Endodermal cell (in vitro differentiated cells): ENCODE measurements at regions not wholly inside any gene's neighbourhood (a gene's known extent, or its start where the extent isn't known, plus 50 kb on each side); places are given as distances from the start of the nearest gene placed in this dataset.

Source experiments
- DNase-seq: peaks from one replicate; pipeline ENCODE4 v3.0.0-alpha.2; 2017
- H3K27ac ChIP-seq: 2 replicates; pipeline ENCODE4 v1.5.1; 2013; ENCODE audit warnings: mild to moderate bottlenecking, low read depth, low read length, moderate library complexity
- H3K27me3 ChIP-seq: 2 replicates; pipeline ENCODE4 v1.6.1; 2013; ENCODE audit warnings: mild to moderate bottlenecking, low read length, moderate library complexity; ENCODE audit not compliant: insufficient read depth, control insufficient read depth, poor library complexity, severe bottlenecking
- H3K36me3 ChIP-seq: 2 replicates; pipeline ENCODE4 v1.7.0; 2013; ENCODE audit warnings: mild to moderate bottlenecking, low read length, moderate library complexity; ENCODE audit not compliant: control insufficient read depth, insufficient read depth
- H3K4me1 ChIP-seq: one replicate; pipeline ENCODE4 v1.7.0; 2013; ENCODE audit warnings: low read length; ENCODE audit not compliant: control insufficient read depth, insufficient read depth
- H3K4me3 ChIP-seq: 2 replicates; pipeline ENCODE4 v1.5.1; 2013; ENCODE audit warnings: mild to moderate bottlenecking, low read length, moderate library complexity
- H3K9ac ChIP-seq: 2 replicates; pipeline ENCODE4 v1.6.1; 2013; ENCODE audit warnings: mild to moderate bottlenecking, low read length, moderate library complexity; ENCODE audit not compliant: poor library complexity, severe bottlenecking; ENCODE audit errors: extremely low read depth
- H3K9me3 ChIP-seq: 2 replicates; pipeline ENCODE4 v1.6.1; 2013; ENCODE audit warnings: mild to moderate bottlenecking, low read length, moderate library complexity; ENCODE audit not compliant: control insufficient read depth
- H3K27ac Mint-ChIP-seq: 2 replicates; pipeline ENCODE4 v1.8.0; 2020; ENCODE audit warnings: mixed read lengths
- H3K27me3 Mint-ChIP-seq: 2 replicates; pipeline ENCODE4 v1.8.0; 2021; ENCODE audit warnings: mild to moderate bottlenecking, mixed read lengths; ENCODE audit not compliant: insufficient read depth
- H3K36me3 Mint-ChIP-seq: 2 replicates; pipeline ENCODE4 v1.8.0; 2020; ENCODE audit warnings: low read depth, mixed read lengths
- H3K4me1 Mint-ChIP-seq: 2 replicates; pipeline ENCODE4 v1.8.0; 2020; ENCODE audit warnings: mixed read lengths
- H3K4me3 Mint-ChIP-seq: 2 replicates; pipeline ENCODE4 v1.8.0; 2020; ENCODE audit warnings: mild to moderate bottlenecking, moderate library complexity, mixed read lengths
- H3K9me3 Mint-ChIP-seq: 2 replicates; pipeline ENCODE4 v1.8.0; 2020; ENCODE audit warnings: mild to moderate bottlenecking, mixed read lengths
- CTCF ChIP-seq: fragments of 200-600 bp; sonication (generic); conservative IDR thresholded peaks from 2 replicates; pipeline ENCODE4 v1.5.0; 2021; ENCODE audit warnings: antibody characterized with exemption, mild to moderate bottlenecking
- whole genome bisulfite sequencing, 2 experiments: methylation state at CpG; one replicate each; pipeline versions ENCODE4 v1.1.5 to v1.1.7; 2013; ENCODE audit warnings: missing lambda C conversion rate in 2 of 2, mixed read lengths in 1 of 2; ENCODE audit not compliant: insufficient coverage in 1 of 2, insufficient read length in 1 of 2; 5-methylcytosine and 5-hydroxymethylcytosine counted together

- H3K9me3 Mint-ChIP-seq: no peaks in the 10 kb centered on the region
- Histone ChIP-seq H3K4me1 (peaks cover 3% of the 10 kb centered on the region), H3K4me3 (no peak overlapping the region), H3K9ac (no peak overlapping the region), H3K9me3 (no peaks in the 10 kb centered on the region), H3K27me3 (no peaks in the 10 kb centered on the region), H3K27ac (no peak overlapping the region), H3K36me3 (no peaks in the 10 kb centered on the region)
- H3K4me1 Mint-ChIP-seq: peaks cover 10% of the 10 kb centered on the region
- H3K27me3 Mint-ChIP-seq: peaks cover 2% of the 10 kb centered on the region
- H3K36me3 Mint-ChIP-seq: no peaks in the 10 kb centered on the region
- H3K27ac Mint-ChIP-seq: no peak overlapping the region
- no peak for TF ChIP-seq CTCF
- no peak for DNase-seq
- 93% methylated on average over 1 of the region's 2 CpGs; no CpG with 5 or more reads in 1 of the 2 experiments for WGBS, 2 experiments
- no peak overlapping the region for H3K4me3 Mint-ChIP-seq
Measured at GRCh38 chr18:55879331-55879730, 291.3 kb upstream of the TCF4 start.

GRCh38 chr18:55878224-55878623, 290.2 kb upstream of the TCF4 start:
- H3K4me1 ChIP-seq: peaks cover 3% of the 10 kb centered on the region
- Mint-ChIP-seq H3K9me3 (no peaks in the 10 kb centered on the region), H3K36me3 (no peaks in the 10 kb centered on the region), H3K4me1 (peaks cover 10% of the 10 kb centered on the region), H3K4me3 (no peak overlapping the region), H3K27me3 (peaks cover 2% of the 10 kb centered on the region), H3K27ac (no peak overlapping the region)
- DNase-seq: no peak
- WGBS, 2 experiments: 100% methylated on average over 1 of the region's 1 CpG; no CpG with 5 or more reads in 1 of the 2 experiments
- H3K36me3 ChIP-seq: no peaks in the 10 kb centered on the region
- no peak overlapping the region for H3K9ac ChIP-seq
- no peak for TF ChIP-seq CTCF
- H3K27me3 ChIP-seq: no peaks in the 10 kb centered on the region
- H3K9me3 ChIP-seq: no peaks in the 10 kb centered on the region
- no peak overlapping the region for H3K4me3 ChIP-seq
- no peak overlapping the region for H3K27ac ChIP-seq

- H3K36me3 Mint-ChIP-seq: no peaks in the 10 kb centered on the region
- H3K9ac ChIP-seq: no peak overlapping the region
Measured at GRCh38 chr18:55877321-55877720, 289.3 kb upstream of the TCF4 start.

More at GRCh38 chr18:55877321-55877720, 289.3 kb upstream of the TCF4 start:
- peaks cover 10% of the 10 kb centered on the region for H3K4me1 Mint-ChIP-seq
- H3K4me1 ChIP-seq: peaks cover 3% of the 10 kb centered on the region
- H3K36me3 ChIP-seq: no peaks in the 10 kb centered on the region
- no peak overlapping the region for H3K4me3 Mint-ChIP-seq
- no peak overlapping the region for H3K27ac Mint-ChIP-seq
- H3K27me3 Mint-ChIP-seq: peaks cover 2% of the 10 kb centered on the region
- 60% methylated on average over 1 of the region's 1 CpG; no CpG with 5 or more reads in 1 of the 2 experiments for WGBS, 2 experiments
- no peaks in the 10 kb centered on the region for H3K27me3 ChIP-seq
- TF ChIP-seq CTCF: no peak
- H3K27ac ChIP-seq: no peak overlapping the region
- H3K9me3 ChIP-seq: no peaks in the 10 kb centered on the region
- no peak overlapping the region for H3K4me3 ChIP-seq
- DNase-seq: no peak
- no peaks in the 10 kb centered on the region for H3K9me3 Mint-ChIP-seq
